SKM-1 treated with dmso at 0.1 percent for 144 hours (cell line): ENCODE measurements at regions not wholly inside any gene's neighbourhood (a gene's known extent, or its start where the extent isn't known, plus 50 kb on each side); places are given as distances from the start of the nearest gene placed in this dataset.

Experiments used
- DNase-seq: peaks from one replicate; lab custom pipeline; 2025; ENCODE audit not compliant: unreplicated experiment; lab: John Stamatoyannopoulos, UW

DNA sequence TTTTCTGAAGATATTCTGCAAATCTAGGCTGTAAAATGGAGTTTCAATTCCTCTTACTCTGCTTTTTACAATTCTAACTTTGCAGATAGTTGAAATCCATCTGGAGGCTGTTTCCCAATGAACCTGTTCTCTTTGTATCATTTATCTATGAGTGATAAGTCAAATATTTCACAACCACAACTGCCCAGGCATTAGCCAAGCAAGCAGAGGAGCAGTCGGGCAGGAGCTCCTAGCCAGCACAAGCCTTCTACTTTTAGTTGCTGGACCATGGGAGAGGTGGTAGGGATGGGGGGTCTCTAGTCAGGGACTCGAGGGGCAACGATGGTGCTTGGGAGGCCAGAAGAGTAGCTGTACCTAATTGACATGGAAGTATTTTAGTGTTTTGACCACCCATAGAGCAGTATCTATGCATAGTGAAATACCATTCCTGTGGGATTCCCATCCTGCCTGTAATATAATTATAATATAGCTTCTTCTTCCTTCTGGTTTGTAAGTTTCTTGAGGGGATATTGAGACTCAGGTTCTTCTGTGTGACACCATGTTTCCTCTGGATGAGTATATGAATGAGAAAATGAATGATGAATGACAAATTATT lies 353.5 kb upstream of the IL12A start:
- DNase-seq, result no peak

DNA sequence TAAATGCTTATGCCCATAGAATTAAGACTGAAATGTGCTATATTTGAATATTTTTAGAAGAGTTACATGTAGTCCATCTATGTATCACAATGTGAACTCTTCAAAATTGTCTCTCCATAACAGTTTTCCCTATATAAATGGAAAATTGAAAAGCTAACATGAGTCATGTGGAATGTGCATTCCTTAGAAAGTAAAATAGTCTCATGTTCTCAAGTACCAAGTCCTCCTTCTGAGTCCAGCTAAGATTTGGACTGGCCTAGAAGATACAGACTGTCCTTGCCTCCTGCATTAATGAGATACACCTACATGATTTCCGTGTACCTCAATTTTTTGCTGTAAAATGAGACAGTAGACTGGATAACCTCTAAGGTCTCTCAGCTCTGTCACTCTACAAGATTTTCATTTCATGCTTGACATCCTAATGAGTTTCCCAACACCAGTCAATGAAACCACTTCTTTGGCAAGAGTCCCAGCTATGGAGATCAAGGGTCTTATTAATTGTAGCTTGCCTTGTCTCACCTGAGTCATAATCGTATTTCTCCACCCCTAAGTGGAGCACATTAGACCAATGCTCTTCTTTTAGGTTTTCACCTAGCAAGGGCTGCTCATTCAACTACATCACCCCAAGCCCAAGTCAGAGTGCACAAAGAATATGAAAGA lies 350.6 kb upstream of the IL12A start:
- DNase-seq, result no peak

DNA sequence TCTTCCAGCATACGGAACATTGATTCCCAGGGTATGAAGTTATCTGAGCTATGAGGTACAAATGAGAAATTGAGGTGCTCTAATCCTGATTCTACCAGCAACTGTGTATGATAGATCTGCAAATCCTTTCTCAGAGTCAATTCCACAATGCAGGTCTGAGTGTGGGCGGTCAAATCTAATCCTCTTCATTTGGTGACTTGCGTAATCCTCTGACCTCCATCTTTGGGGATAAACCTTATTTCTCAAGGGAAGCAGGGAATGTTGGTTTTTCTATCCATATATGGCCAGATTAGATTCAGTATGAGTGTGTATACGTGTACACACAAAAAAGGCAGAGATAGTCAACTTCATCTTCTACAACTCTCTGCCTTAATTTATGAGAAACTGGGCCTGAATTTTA lies 348.4 kb upstream of the IL12A start:
- DNase-seq, result no peak

DNA sequence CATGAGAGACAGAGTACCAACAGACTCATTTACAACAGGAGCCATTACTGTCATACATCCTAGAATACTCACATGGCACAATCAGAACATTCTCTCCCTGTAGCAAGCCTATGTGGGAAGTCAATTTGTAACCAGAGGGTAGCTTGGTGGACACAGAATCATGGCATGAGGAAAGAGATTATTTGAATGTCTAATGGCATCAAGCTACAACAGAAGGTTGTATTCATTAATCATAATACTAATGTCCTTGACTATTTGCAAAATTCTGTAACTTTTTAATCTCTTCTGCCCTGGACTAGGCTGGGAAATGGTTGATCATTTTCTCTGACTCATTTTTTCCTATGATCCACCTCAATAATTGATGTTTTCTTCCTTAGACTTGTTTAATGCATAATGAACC lies 345.2 kb upstream of the IL12A start:
- no peak for DNase-seq

DNA sequence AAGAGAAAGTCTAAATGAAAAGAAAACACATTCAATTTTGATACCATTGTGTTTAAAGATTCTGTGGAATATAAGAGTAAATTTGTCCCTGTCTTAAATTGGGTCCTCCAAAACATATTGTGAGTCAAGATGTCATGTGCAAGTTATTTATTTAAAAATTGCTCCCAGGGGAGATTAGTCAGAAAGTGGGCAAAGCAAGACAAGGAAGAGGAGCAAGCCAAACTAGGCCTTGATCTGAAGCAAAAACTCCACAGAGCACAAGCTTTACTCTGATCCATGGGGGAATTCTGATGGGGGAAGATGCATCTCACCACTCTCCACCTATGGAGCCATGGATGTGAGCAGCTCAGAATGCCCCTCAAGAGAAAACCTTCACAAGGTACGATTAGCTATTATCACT lies 342.8 kb upstream of the IL12A start:
- DNase-seq, result no peak

DNA sequence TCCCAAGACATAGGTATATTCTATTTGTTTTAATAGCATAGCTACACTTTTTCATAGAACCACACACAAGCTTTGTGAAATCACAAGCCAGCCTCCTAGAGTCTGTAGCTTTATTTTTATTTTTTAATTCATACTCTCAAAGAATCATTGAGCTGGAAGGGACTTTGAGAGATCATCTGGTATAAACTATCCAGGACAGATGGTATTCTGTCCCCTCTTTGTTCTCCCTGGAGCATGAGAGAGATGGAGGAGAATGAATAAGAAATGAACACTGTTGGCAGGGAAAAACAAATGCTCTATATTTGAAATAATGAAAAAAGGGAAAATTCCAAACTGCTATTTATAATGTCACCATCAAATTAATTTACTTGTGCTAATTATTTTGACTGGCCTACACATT lies 338.7 kb upstream of the IL12A start:
- DNase-seq, result no peak

DNA sequence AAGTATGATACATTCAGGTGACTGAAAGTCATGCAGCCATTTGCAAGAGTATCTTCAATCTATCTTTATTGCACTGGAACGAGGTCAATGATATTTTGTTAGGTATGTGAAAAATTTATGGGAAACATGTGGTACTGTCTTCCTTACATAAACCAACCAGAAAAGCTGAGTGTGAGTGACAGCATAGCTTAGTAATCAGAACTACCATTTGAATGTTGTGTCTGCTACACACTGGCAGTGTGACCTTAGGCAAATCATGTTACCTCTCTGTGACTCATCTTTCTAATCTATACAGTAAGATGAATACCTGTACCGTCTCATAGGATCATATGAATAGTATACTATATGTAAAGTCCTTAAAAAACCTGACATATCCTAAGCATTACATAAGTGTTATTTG lies 337.9 kb upstream of the IL12A start:
- no peak for DNase-seq

DNA sequence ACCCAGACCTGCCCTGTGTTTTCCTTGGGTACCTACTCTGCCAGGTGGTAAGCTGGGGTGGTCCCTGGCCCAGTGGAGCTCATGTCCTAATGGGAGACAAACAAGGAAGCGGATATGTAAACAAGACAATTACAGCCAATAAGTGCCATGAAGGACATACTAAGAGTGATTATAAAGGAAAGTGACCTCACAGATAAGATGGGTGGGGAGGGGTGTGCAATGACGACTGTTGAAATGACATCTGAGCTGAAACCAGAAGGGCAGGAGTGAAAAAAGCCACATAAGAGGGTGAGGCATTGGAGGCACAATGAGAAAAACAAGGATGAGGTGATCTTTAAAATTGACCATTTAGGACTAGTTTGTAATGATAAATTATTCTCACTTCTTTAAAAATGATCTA lies 336.2 kb upstream of the IL12A start:
- DNase-seq, result no peak

DNA sequence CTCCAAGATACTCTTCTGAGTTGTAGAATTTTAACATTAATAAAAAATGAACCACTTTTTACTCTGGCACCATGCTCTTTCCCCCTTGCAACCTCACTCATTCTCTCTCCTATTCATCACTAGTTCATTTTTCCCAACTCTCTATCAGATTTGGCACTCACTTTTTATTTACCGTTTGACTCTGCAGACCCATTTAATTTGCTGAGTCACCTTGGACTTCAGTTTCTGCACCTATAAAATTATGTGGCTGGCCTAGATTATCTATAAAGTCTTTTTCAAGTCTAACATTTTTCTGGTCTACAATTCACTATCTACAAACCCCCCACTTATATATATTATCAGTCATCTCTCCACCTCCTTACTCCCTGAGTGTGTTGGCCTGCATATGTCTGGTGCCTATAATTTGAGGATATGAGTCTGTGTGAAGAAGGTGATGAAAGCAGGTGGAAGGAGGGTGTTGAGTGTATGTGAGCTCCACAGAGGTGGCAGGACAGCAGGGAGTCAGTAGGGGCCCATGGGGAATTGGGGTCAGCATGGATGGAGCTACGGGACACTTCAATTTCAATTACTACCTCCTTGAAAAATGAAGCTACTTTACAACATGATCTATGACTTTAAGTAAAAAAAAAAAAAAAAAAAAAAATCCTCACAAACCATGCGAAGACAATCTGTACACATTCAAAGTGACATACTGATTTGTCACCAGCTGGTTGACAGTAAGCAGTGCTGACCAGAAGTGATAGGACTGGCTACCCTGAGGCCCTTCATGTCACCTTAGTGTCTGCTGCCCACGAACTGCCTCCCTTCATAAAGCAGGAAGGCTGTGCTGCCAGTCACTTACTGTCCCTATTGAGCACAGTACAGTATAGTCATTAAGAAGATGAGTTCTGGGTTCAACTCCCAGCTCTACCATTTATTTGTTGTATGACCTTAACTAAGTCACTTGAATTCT lies 334.2 kb upstream of the IL12A start:
- DNase-seq, result no peak

DNA sequence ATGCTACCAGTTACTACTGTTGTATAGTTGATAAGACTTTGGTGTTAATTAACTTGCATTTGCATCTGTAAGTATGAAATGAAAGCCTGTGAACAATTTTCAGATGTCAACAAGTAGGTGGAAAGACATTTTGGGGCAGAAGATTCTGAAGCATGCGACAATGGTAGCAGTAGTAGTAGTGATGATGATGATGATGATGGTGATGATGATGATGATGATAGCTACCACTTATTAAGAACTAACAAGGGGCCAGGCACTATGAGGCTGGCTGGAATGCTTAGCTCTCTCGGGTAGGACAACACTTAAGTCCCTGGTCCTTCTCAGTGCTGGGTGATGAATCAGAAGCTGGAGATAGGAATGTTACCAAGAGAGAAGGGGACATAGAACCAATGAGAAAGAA lies 333.4 kb upstream of the IL12A start:
- no peak for DNase-seq

DNA sequence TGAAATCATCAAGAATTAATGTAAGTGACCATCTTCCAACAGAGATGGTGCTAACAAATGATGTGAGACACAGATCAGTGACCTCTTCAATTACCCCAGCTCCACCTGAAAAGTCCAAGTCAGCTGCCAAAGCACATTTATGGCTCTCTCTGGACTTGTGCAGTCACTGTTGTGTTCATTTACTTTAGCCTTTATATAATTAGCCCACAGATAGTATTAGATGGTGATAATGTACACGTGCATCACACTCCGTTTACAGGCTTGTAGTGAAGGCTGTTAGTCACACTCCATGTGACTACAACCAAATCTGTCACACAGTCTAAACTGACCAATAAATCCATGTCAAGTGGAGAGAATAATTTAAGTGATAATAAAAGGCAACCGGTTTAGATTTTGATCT lies 331.5 kb upstream of the IL12A start:
- DNase-seq, result no peak

DNA sequence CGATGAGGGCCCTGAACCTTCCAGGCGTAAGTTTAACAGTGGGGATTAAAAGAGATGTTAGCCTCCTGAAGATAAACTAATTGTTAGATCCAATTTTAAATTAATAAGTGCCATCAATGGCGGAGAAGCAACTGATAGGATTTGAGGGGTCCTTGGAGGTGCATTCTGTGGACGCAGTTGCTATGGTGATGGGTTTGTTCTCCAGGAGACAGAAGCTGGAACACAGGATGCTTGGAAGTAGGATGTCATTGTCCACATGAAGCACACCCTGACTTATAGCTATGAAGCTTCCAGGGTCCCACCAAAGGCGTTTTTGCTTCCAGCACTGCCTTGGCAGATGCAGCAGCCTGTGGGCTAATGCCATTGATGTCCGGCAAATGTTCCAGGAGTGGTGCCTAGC lies 331.0 kb upstream of the IL12A start:
- DNase-seq, result no peak

DNA sequence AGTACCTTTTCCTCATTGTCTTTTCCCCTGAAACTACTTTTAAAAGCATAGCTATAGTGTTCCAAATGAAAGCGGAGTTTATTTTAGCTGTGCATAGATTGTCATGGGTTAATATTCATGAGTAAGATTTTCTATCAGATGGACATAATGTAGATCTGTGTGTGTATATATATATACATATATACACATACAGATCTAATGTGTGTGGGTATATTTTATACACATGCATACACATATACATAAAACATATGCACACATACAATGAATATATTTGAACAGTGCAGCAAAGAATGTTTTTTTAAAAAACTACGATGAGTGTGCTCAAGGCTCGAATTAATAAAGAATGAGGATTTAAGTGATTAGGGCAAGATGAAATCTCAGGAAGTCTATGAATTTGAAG lies 328.3 kb upstream of the IL12A start:
- no peak for DNase-seq

DNA sequence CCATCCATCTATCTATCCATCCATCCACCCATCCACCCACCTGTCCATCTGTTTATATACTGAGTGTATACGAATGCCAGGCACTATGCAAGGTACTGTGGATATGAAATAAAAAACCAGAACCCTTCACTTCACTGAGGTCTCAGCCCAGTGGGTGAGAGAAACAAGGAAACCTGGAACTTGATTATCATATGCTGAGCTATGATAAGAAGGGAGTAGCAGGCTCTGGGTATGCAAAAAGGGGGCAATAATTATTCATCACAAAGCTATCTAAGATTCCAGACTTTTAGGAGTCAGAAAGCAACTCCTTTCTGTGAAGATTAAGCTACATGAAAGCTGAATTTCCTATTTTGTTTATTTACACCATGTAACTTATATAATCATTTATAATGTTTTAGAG lies 327.7 kb upstream of the IL12A start:
- DNase-seq, result no peak

DNA sequence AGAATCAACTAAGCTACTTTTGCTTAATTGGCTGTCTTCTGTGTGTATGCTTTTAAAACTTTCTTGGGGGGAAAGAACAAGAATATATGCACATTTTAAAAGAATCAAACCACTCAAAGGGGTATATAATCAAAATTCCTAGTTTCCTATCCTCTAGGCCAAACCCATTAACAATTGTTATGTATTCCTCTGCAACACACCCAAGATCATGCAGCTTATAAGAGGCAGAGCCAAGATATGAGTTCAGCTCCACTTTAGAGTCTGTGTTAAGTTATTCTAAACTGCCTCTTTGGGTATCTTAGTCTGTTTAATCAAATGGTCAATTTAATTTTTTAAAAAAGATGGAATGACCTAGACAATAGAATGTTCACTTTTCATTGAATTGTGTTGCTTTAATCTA lies 326.1 kb upstream of the IL12A start:
- no peak for DNase-seq

DNA sequence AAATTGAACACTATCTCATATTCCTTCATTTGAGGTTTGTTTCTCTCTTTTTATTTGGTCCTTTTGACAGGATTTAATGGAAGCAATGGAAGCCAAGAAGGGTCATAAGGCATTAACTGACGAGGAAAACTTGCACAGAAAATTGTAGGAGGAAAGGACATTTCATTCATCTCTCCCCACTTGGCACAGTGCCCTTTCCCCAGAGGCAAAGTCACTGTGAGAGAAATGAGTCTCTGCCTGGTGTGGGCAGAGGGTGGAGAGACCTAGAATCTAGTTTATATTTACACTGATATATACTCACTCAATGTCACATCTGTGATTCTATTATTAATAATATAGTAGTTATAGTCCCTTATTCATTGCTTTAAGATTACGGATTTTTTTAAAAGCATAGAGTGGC lies 324.6 kb upstream of the IL12A start:
- no peak for DNase-seq

DNA sequence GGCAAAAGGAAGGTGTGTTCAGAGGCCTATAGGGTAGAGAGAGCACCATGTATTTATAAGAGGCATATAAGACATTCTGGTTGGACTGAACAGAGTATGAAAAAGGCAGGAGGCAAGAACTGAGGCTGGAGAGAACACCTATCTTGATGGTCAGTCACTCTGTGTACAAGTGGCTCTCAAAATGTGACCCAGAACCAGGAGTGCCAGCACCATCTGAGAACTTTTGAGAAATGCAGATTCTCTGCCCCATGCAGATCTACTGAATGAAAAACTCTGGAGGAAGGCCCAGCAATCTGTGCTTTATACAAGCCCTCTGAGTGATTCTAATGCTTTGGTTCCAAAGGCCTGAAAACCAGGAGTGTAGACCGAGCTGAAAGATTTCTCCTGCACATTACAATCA lies 324.0 kb upstream of the IL12A start:
- no peak for DNase-seq

DNA sequence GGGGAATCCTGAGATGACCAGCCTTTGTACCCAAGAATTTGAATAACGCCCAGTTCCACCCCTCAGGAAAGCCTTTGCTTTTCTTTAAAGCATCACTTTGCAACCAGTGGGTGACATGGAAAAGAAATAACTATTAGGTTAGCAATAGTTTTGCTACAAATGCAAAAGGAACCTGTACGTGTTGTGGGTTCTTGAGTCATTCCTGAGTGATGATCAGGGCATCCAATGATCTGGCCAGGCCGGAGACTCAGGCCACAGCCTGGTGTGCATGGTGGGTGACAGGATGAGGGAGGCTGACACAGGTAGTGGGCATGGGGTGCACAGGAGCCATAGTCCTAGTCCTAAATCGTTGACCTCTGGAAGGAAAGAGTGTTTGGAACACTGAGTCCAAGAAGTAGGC lies 321.4 kb upstream of the IL12A start:
- no peak for DNase-seq

DNA sequence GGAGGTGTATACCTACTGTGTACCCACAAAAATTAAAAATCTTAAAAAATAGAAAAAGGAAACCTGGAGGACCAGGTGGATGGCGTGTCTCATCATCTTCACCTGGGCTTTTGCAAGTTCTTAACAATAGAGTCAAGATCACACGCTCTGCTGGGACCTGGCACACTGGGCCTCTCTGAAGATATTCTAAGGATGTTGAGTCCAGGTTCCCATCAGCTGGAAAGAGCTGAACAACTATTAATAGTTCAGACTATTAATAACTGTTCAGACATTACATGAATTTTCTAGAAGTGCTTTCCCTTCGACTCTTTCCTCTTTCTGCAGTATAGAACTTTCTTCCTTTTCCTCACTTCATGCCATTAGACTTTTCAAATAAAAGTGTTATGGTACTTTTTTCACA lies 320.2 kb upstream of the IL12A start:
- DNase-seq, result no peak

DNA sequence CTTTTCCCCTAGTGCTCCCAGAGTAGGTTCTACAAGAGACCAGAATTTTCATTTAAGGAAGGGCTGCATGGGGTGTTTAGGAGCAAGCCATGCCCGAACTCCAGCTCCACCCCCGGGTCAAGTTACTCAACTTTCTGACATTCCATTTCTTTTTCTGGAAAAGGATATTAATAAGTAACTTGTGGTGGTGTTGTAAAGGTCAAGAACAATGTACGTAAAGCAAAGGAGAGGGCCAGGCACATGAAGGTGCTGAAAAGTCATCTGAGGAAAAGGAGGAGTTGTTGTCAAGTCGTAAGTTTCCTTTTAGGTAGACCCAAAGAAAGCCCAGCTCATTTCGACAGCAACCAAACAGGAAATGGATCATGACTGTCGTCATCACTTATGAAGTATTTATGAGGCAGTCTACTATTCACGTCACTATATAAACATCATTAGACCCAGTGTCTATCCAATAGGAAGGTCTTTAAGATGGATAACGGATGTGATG lies 319.6 kb upstream of the IL12A start:
- DNase-seq, result no peak

DNA sequence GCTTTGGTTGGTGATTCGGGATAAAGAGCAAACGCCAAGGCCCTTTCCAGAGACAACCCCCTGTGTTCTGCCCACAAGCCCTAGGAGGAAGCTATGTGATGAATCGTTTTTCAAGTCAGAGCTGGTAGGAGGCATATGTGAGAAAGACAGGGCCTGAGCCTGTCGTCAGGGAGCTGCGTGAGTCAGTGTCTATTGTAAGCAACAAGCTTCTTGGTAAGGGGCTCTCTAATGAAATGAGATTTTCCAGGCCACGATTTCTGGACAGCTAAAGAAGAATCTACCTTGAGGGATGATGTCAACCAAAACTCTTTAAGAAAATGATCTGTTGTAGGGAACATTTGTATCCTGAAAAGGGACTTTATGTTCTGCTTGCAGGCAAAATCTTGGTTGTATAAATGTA lies 318.9 kb upstream of the IL12A start:
- no peak for DNase-seq
